Stimulated activated CD8-positive, alpha-beta memory T cell treated with anti-CD3 and anti-CD28 coated beads, Interleukin-4, amount 100 ng/mL, for 4 hours (primary cell): ENCODE measurements at regions not wholly inside any gene's neighbourhood (a gene's known extent, or its start where the extent isn't known, plus 50 kb on each side); places are given as distances from the start of the nearest gene placed in this dataset.
"Not testable (repeated sequence)": the region's sequence is repeated elsewhere in the genome, so short reads cannot be mapped to it uniquely, and the experiment has no call there.

Experiments used
- DNase-seq, 2 donors: peaks; one replicate each; pipeline ENCODE4 v3.0.0-alpha.2; 2020; ENCODE audit warnings: low read depth in 2 of 2, low spot score in 1 of 2

GRCh38 chr10:100661520-100661919 is 83.9 kb upstream of the PAX2 start:
- no peak for DNase-seq

GRCh38 chr10:100662067-100662466 is 83.3 kb upstream of the PAX2 start:
- no peak for DNase-seq

GRCh38 chr10:100664316-100665149 is 80.8 kb upstream of the PAX2 start:
- no peak for DNase-seq

- DNase-seq, result not testable (repeated sequence)
These were observed 78.7 kb upstream of the PAX2 start for GRCh38 chr10:100666634-100667033.

- no peak for DNase-seq
These were observed 75.8 kb upstream of the PAX2 start for GRCh38 chr10:100669616-100670015.

- DNase-seq, result no peak
These were observed 75.0 kb upstream of the PAX2 start for GRCh38 chr10:100670368-100670767.

GRCh38 chr10:100670828-100671479 is 74.4 kb upstream of the PAX2 start:
- DNase-seq, result peak in 1 of 2 donors; percentile 15

- DNase-seq, result no peak
These were observed 73.2 kb upstream of the PAX2 start for GRCh38 chr10:100672199-100672598.

GRCh38 chr10:100677290-100677945 is 68.0 kb upstream of the PAX2 start:
- no peak for DNase-seq

GRCh38 chr10:100679327-100679726 is 66.1 kb upstream of the PAX2 start:
- no peak for DNase-seq

- DNase-seq, result no peak
These were observed 62.4 kb upstream of the PAX2 start for GRCh38 chr10:100683004-100683403.

- DNase-seq, result no peak
These were observed 61.7 kb upstream of the PAX2 start for GRCh38 chr10:100683545-100684300.

GRCh38 chr10:100684688-100685235 is 60.6 kb upstream of the PAX2 start:
- DNase-seq, result no peak

- no peak for DNase-seq
These were observed 60.1 kb upstream of the PAX2 start for GRCh38 chr10:100685331-100685730.

- no peak for DNase-seq
These were observed 58.0 kb upstream of the PAX2 start for GRCh38 chr10:100687143-100688003.

- DNase-seq, result no peak
These were observed 57.2 kb upstream of the PAX2 start for GRCh38 chr10:100688201-100688600.

GRCh38 chr10:100693821-100694220 is 51.6 kb upstream of the PAX2 start:
- no peak for DNase-seq
